Left ventricle myocardium superior (tissue), 1 donor: ENCODE measurements at regions not wholly inside any gene's neighbourhood (a gene's known extent, or its start where the extent isn't known, plus 50 kb on each side); places are given as distances from the start of the nearest gene placed in this dataset.
"Not testable (repeated sequence)": the region's sequence is repeated elsewhere in the genome, so short reads cannot be mapped to it uniquely, and the experiment has no call there.

ENCODE experiments used
- ATAC-seq: fragments of 200-7000 bp; cut with Tn5 transposase; one replicate; pipeline ENCODE4 v1.9.1; 2020; ENCODE audit warnings: mild to moderate bottlenecking, moderate library complexity
- DNase-seq: peaks from one replicate; pipeline ENCODE4 v3.0.0-alpha.2; 2020
- intact Hi-C: fragments of 100-400 bp; cut with micrococcal nuclease; formaldehyde crosslinking; loops from one replicate; pipeline ENCODE4 v1.11.0; 2022
- donor health status: DM: no; HTN: yes; CAD: no; lungs with severe emphysema.

- ATAC-seq: no peak
- intact Hi-C loops: no loop called here
Measured at GRCh38 chr2:133975135-133975534, 278.7 kb upstream of the MGAT5 start.

GRCh38 chr2:133975676-133976428 is 278.0 kb upstream of the MGAT5 start:
- intact Hi-C loops: no loop called here
- DNase-seq: no peak
- ATAC-seq: no peak

More at GRCh38 chr2:133975135-133975534, 278.7 kb upstream of the MGAT5 start:
- DNase-seq: no peak

GRCh38 chr2:133976659-133977058 is 277.2 kb upstream of the MGAT5 start:
- no peak for ATAC-seq
- DNase-seq: no peak
- intact Hi-C loops: no loop called here

GRCh38 chr2:133977405-133977804 is 276.5 kb upstream of the MGAT5 start:
- DNase-seq (no peak), ATAC-seq (no peak)
- intact Hi-C loops: no loop called here

GRCh38 chr2:133982256-133982655 is 271.6 kb upstream of the MGAT5 start:
- intact Hi-C loops: no loop called here
- DNase-seq: no peak
- ATAC-seq: no peak

GRCh38 chr2:133985563-133985962 is 268.3 kb upstream of the MGAT5 start:
- no peak for ATAC-seq
- intact Hi-C loops: no loop called here
- no peak for DNase-seq

- ATAC-seq: peak; percentile 92
- intact Hi-C loops: no loop called here
- no peak for DNase-seq
Measured at GRCh38 chr2:133986081-133986837, 267.6 kb upstream of the MGAT5 start.

- intact Hi-C loops: no loop called here
- DNase-seq (no peak), ATAC-seq (peak; percentile 26)
Measured at GRCh38 chr2:133986881-133987795, 266.7 kb upstream of the MGAT5 start.

- intact Hi-C loops: no loop called here
- no peak for ATAC-seq
- DNase-seq: no peak
Measured at GRCh38 chr2:133988316-133988891, 265.5 kb upstream of the MGAT5 start.

GRCh38 chr2:133991606-133992168 is 262.2 kb upstream of the MGAT5 start:
- intact Hi-C loops: no loop called here

GRCh38 chr2:133992454-133992853 is 261.4 kb upstream of the MGAT5 start:
- intact Hi-C loops: no loop called here
- DNase-seq (no peak), ATAC-seq (peak; percentile 46)

More at GRCh38 chr2:133991606-133992168, 262.2 kb upstream of the MGAT5 start:
- ATAC-seq (peak; percentile 32), DNase-seq (no peak)

GRCh38 chr2:133993160-133993559 is 260.7 kb upstream of the MGAT5 start:
- DNase-seq (peak; percentile 62), ATAC-seq (peak; percentile 92)
- intact Hi-C loops: no loop called here

- intact Hi-C loops, DNase-seq, ATAC-seq: not testable (repeated sequence)
Measured at GRCh38 chr2:133998726-133999125, 255.1 kb upstream of the MGAT5 start.

- DNase-seq (no peak), ATAC-seq (no peak)
- intact Hi-C loops: no loop called here
Measured at GRCh38 chr2:134002391-134002790, 251.5 kb upstream of the MGAT5 start.

GRCh38 chr2:134002921-134003320 is 251.0 kb upstream of the MGAT5 start:
- intact Hi-C loops: no loop called here
- DNase-seq: no peak
- ATAC-seq: no peak

GRCh38 chr2:134004467-134004866 is 249.4 kb upstream of the MGAT5 start:
- intact Hi-C loops: no loop called here
- ATAC-seq (no peak), DNase-seq (no peak)

- DNase-seq (no peak), ATAC-seq (no peak)
- intact Hi-C loops: no loop called here
Measured at GRCh38 chr2:134008837-134009236, 245.0 kb upstream of the MGAT5 start.

- intact Hi-C loops: no loop called here
- DNase-seq: no peak
- ATAC-seq: no peak
Measured at GRCh38 chr2:134009440-134009839, 244.4 kb upstream of the MGAT5 start.

GRCh38 chr2:134009906-134010305 is 244.0 kb upstream of the MGAT5 start:
- intact Hi-C loops, ATAC-seq: not testable (repeated sequence)

More at GRCh38 chr2:134009906-134010305, 244.0 kb upstream of the MGAT5 start:
- DNase-seq: not testable (repeated sequence)
